HG02610 (cell line): ENCODE measurements at regions not wholly inside any gene's neighbourhood (a gene's known extent, or its start where the extent isn't known, plus 50 kb on each side); places are given as distances from the start of the nearest gene placed in this dataset.
"Not testable (repeated sequence)": the region's sequence is repeated elsewhere in the genome, so short reads cannot be mapped to it uniquely, and the experiment has no call there.

Source experiments
- ATAC-seq: cut with Tn5 transposase; IDR thresholded peaks from one replicate; pipeline ENCODE4 v1.9.1; 2021; ENCODE audit warnings: mild to moderate bottlenecking, moderate library complexity; ENCODE audit not compliant: unreplicated experiment

DNA sequence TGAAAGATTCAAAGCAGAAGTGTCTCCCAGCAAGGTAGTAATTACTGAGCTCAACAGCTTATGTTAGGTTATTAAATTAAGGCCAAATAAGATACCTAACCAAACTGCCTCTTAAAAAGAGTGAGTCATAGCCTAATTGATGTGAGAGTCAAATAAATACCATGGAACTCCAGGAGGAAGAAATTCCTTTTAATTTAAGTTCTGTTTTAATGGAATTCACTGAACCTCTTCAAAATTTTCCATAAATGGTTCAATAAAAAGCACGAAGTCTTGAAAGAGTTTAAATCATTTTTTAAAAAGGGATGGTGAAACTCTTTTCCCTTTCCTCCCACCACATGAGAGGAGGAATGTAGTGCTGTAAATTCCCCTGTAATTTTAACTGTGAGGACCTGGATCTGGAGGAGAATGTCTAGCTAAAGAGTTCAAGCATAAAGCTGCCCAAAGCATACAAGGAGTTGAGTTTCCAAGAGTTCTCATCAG is 180.8 kb upstream of the MMADHC start:
- no peak for ATAC-seq

DNA sequence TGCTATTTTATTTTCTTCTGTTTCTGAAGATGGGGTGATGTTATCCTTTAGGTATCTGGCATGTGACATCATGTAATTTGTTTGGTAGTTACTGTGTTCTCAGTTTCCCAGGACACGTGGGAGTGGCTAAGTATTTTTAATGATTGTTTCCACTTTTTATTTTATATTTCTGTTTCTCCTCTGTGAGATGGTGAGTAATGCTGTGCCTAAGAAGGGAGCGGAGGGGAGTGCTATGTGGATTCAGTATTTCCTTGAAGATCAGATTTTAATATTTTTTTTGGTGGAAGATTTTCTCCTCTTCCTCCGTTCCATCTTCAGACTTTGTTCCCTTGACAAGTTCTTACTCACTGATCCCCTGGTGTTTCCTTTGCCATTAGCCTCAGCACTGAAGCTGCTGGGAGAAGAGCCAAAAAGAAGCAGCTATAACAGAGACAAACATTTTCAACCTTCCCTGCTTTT is 180.0 kb upstream of the MMADHC start:
- no peak for ATAC-seq

DNA sequence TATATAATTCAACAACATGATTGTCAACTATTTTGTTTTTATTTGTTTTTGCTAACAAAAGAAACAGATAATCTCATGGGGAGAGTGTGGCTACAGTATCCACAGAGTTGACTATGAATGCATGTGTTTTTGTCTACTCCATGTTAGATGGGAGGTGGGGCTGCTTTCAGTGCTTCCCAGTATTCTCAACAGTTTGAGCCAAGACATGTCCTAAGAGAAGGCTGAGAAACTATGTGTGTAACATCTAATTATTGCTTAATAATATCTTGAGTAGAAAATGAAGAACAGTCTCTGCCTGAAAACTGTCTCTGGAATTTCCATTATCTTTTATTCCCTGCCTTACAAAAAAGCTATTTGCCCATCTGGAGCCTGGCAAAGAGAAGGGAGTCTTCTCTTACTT is 178.8 kb upstream of the MMADHC start:
- ATAC-seq: no peak

DNA sequence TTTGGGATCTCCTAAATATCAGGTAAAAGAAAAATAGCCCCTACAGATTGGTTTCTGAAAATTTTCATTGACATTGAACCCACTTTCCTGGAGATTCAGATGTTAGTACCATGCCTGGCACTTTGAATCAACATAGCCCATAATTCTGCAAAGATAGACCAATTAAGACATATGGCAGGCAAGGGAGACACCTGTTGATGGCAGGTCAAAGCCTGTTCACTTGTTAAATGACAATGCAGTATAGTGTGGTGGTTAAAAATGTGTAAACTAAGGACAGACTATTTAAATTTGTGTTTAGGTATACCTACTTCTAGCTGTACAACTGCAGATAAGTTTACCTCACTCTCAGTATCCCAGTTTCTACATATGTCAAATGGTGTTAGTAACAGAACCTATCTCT is 178.1 kb upstream of the MMADHC start:
- no peak for ATAC-seq

DNA sequence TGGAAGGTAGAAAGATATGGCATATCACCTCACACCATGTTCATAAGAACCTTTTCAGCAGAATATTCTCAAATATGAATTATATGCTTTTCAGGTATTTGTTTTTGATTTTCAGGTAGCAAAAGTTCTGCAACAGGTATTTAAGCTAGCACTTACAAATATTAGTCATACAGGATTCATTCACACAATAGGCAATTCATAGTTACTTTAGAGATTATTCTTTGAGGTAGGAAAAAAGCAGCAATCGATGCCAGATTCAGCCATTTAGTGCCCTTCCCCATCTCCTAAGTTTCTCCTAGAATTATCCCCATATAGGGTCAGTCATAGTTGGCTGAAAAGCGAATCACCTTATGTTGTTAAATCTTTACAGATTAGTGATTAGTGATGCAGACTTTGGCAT is 177.4 kb upstream of the MMADHC start:
- ATAC-seq: no peak

- ATAC-seq: no peak
Measured at GRCh38 chr2:149763358-149763757, 175.8 kb upstream of the MMADHC start.

- no peak for ATAC-seq
Measured at GRCh38 chr2:149761611-149762010, 174.0 kb upstream of the MMADHC start.

DNA sequence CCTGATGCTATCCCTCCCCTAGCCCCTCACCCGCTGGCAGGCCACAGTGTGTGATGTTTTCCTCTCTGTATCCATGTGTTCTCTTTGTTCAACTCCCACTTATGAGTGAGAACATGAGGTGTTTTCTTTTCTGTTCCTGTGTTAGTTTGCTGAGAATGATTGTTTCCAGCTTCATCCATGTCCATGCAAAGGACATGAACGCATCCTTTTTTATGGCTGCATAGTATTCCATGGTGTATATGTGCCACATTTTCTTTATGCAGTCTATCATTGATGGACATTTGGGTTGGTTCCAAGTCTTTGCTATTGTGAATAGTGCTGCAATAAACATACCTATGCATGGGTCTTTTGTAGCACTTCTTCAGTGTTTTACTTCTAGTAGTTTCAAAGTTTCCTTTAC is 171.8 kb upstream of the MMADHC start:
- ATAC-seq: not testable (repeated sequence)

DNA sequence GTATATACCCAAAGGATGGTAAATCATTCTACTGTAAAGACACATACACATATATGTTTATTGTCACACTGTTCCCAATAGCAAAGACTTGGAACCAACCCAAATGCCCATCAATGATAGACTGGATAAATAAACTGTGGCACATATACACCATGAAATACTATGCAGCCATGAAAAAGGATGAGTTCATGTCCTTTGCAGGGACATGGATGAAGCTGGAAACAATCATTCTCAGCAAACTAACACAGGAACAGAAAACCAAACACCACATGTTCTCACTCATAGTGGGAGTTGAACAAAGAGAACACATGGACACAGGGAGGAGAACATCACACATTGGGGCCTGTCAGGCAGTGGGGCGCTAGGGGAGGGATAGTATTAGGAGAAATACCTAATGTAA is 167.1 kb upstream of the MMADHC start:
- ATAC-seq: not testable (repeated sequence)

DNA sequence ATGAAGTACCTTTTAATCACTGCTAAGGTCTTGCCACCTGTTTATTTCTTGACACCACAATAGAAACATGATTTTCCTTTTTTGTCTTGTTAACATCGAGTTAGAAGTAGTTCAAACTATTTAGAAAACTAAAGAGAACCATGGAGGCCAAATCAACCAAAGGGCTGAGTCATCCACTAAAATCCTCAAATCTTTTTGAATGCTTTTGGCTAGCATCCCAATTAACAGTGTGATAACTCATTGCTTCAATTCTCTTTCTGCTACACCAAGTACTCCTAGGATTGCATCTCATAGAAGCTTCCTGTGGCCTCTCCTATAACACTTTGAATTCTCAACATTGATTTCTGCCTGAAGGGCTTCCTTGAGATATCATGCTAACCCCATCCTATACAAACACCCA is 159.9 kb upstream of the MMADHC start:
- ATAC-seq: no peak

DNA sequence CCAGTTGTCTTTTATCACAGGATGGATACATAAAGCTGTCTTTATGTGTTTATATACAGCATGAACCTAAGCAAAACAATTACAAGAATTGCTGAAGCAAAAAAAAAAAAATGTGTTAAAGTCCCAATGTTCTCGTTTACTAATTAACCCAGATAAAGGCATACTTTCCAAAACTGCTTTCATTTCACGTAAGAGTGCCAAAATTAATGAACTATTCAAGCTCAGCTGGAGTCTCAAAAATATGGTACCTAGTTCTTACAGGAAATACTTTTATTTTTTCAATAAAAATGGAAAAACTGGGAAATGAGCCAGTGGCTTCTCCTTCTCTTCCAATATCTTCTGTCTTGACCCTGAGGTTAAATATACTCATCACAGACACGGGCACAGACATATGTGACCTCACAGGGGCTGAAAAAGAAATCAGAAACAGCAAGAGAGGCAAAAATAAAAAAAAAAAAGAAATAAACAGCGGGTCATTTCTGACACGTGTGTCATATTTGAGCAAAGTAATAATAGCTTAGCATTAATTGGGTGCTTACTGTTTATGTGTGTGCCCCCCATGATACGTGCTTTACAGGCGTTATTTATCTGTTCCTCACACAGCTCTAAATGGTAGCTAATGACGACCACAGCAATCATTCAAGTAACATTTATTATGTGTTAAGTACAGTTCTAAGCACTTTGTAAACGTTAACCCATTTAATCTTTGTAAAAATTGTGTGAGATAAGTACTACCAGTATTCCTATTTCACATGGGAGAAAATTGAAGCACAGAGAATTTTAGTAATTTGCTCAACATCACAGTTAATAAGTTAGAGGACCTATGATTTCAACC is 158.0 kb upstream of the MMADHC start:
- ATAC-seq: no peak

DNA sequence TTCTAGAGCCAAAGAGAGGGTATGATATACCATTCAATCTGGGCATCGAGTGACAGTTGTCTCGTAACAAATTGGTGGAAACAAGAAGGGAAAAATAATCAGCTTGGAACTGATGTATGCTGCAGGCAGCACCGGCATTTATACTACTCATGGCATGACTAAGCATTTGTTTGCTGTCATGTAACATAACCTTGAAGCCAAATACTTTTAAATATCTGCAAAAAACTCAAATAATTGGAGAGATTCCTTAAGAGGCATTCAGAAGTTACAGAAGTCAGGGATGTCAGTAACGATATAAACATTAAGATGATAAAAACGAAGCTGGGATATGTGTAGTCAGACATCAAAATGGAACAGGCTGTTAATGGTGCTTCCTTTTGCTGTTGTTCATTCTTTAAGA is 157.3 kb upstream of the MMADHC start:
- no peak for ATAC-seq

DNA sequence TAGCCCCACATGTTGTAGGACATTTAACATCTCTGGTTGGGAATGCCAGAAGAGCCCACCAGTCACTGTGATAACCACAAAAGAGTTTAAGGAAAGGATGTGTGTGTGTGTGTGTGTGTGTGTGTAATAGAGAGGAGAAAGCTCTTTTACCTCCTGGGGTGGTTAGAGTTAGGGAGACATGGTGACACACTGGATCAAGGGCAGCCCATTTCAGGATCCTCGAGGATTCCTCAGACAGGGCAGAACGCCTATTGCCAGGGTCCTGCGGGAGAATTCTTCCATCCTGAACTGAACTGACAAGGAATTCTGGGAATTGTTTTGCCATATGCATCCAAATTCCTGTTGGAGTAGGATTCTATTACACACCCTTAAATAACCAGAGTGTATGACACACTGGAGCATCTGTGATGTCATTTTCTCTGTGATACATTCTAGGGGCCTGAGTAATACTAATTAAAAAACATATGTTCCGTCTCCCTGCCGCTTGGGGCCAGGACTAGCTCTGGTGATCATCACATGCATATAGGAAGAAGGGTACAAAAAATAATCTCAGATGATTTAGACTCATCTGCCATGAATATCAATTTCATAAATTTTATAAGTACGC is 156.4 kb upstream of the MMADHC start:
- no peak for ATAC-seq

GRCh38 chr2:149741646-149742045 is 154.1 kb upstream of the MMADHC start:
- ATAC-seq: no peak

DNA sequence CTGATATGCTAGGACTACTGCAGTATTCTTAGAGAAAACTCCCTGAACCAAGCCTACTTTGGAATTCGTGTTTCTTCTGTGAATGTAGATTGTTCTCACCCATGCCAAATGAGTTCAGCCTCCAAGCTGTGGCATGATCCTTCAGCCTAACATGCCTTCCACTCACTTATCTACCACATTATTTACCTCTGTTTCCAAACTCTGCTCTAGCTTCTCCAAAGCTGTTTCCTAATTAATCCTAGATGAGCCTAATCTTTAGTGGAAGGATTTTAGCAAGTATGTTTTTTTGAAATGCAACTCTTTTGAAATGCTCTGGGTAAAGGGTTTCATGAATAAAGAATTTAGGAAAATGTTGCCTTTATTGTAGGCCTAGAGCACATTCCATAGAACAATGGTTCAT is 152.9 kb upstream of the MMADHC start:
- no peak for ATAC-seq

DNA sequence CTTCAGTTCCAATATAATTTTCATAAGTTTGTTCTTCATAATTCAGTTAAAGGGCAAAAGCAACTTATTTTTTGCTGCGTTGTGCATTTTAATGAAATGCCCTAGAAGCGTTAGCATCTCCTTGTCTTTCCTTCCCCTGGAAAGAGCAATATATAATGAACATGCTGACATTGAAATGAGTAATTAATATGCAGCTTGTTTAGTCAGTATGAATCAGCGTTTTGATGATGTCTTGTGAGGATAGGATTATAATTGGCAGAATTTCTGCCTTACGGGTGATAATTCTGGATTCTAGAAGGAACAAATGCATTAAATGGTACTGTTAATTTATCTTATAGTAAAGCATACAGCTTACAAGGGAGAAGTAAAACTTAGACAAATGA is 152.3 kb upstream of the MMADHC start:
- no peak for ATAC-seq

DNA sequence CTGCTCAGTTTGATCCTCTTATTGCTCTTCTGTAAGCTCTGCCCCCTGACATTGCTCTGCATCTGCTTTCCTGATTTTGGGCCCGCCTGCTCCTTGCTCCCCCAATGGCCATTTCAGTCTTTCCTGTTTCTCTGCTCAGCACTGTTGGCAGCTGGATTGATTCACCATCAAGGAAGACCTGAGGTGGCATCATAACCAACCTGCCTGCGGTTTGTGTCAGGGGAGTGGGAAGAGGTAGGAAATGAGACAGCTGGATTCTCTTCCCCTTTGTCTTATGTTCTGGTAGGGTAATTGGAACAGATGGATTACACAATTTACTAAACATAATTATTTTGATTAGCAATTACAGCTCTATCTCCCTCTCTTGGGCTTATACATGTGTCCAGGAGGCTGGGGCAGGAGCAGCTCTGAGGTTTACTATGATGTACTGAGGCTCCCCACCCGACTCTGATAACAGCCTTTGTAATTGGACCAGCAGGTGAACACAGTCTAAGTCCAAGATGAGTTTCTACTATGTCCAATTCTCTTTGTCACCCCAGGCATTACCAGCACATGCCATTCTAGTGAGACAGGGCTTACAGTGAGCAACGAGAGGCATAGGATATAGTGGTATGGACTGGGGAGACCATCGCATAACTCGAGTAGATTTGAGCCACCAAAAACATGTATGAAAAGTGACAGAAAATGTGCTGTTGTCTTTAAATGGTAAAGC is 151.8 kb upstream of the MMADHC start:
- ATAC-seq: no peak

DNA sequence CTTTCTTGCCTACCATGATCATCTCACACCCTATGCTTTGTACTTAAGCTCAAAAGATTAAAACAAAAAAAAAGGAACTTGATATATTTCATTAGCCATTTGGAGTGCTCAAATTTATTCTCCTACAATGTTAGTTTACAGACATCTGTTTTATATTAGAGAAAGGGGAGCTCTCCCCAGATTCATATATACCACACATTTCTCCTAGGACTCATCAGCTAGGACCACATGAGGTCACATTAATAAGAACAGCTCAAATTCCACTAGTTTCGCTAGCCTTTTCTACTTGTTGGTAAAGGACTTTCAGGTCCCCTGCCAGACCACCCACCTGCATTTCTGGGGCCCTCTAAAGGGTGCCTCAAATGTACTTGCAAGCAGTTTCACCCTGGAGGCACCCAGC is 151.2 kb upstream of the MMADHC start:
- no peak for ATAC-seq

GRCh38 chr2:149737896-149738295 is 150.3 kb upstream of the MMADHC start:
- ATAC-seq: no peak

- ATAC-seq: no peak
Measured at GRCh38 chr2:149735237-149735958, 147.8 kb upstream of the MMADHC start.
